HCT116 (cell line): ENCODE measurements at regions not wholly inside any gene's neighbourhood (a gene's known extent, or its start where the extent isn't known, plus 50 kb on each side); places are given as distances from the start of the nearest gene placed in this dataset.

ENCODE experiments used
- ATAC-seq: fragments of 200-7000 bp; cut with Tn5 transposase; 2 replicates; pipeline ENCODE4 v1.9.1; 2020; ENCODE audit warnings: mild to moderate bottlenecking, moderate library complexity
- BruUV-seq: library from RNA; stranded (reverse); fragments of 400-500 nt; replicated peaks from 2 replicates; lab custom pipeline; 2021; lab: Mats Ljungman, UMichigan
- CTCF ChIA-PET: fragments of 300-600 bp; sonication (Branson Sonifier 250); formaldehyde crosslinking; loops from one replicate; lab custom pipeline; 2021; ENCODE audit warnings: antibody characterized with exemption; lab: Charles Lee
- POLR2A ChIA-PET: fragments of 300-600, 350-600 bp; sonication (Branson Sonifier 250); formaldehyde crosslinking; loops from one replicate; lab custom pipeline; 2021; ENCODE audit warnings: antibody characterized with exemption; lab: Charles Lee
- RAD21 ChIA-PET, 2 experiments: fragments of 300-600 bp; sonication (Branson Sonifier 250); formaldehyde crosslinking; loops; one replicate each; lab custom pipeline; 2023; ENCODE audit warnings: low total read pairs in 2 of 2; ENCODE audit not compliant: uncharacterized antibody in 2 of 2, unreplicated experiment in 2 of 2, low non-redundant PET in 1 of 2; lab: Charles Lee
- DNase-seq: peaks from one replicate; pipeline ENCODE4 v3.0.0-alpha.2; 2010; ENCODE audit warnings: low read depth, low spot score
- H2AFZ ChIP-seq: fragments of 200-600 bp; shearing (Covaris generic), sonication (generic); 2 replicates; pipeline ENCODE4 v1.6.1; 2017; ENCODE audit warnings: low read depth, mixed run types, mixed read lengths, antibody characterized with exemption, low read length; ENCODE audit not compliant: poor library complexity, severe bottlenecking
- H3K27ac ChIP-seq: 2 replicates; pipeline ENCODE4 v1.5.1; 2012; ENCODE audit warnings: low read depth, low read length
- H3K27me3 ChIP-seq: fragments of 200-600 bp; sonication (generic); 2 replicates; pipeline ENCODE4 v1.6.1; 2016; ENCODE audit warnings: mixed run types, low read length, mixed read lengths; ENCODE audit not compliant: insufficient read depth
- H3K36me3 ChIP-seq, 2 experiments: fragments of 200-500 bp in 1 of 2; fragments of 200-600 bp in 1 of 2; sonication (Bioruptor generic) in 1 of 2; sonication (generic) in 1 of 2; 2 replicates each; pipeline versions ENCODE4 v1.5.1 to v1.6.1; 2014 to 2016; ENCODE audit warnings: low read length in 2 of 2, inconsistent platforms in 1 of 2, mixed read lengths in 1 of 2, mixed run types in 1 of 2; ENCODE audit not compliant: insufficient read depth in 2 of 2, control insufficient read depth in 1 of 2
- H3K4me1 ChIP-seq, 2 experiments: fragments of 200-600 bp in 1 of 2; sonication (generic) in 1 of 2; 2 replicates each; pipeline versions ENCODE4 v1.5.1 to v1.6.1; 2012 to 2017; ENCODE audit warnings: low read length in 2 of 2, inconsistent platforms in 1 of 2, mild to moderate bottlenecking in 1 of 2, mixed read lengths in 1 of 2, mixed run types in 1 of 2, moderate library complexity in 1 of 2; ENCODE audit not compliant: insufficient read depth in 2 of 2, control insufficient read depth in 1 of 2
- H3K4me2 ChIP-seq: fragments of 200-600 bp; sonication (generic); 2 replicates; pipeline ENCODE4 v1.6.1; 2017; ENCODE audit warnings: mixed run types, low read length, mixed read lengths
- H3K4me3 ChIP-seq, 2 experiments: fragments of 200-600 bp in 1 of 2; sonication (generic) in 1 of 2; replicated peaks in 1 of 2; 2 replicates each; pipeline ENCODE4 v1.5.1; 2011 to 2016; ENCODE audit warnings: low read length in 2 of 2, control low read depth in 1 of 2, low read depth in 1 of 2, mild to moderate bottlenecking in 1 of 2, mixed read lengths in 1 of 2, mixed run types in 1 of 2
- H3K79me2 ChIP-seq: fragments of 200-600 bp; sonication (generic); 2 replicates; pipeline ENCODE4 v1.6.1; 2017; ENCODE audit warnings: mild to moderate bottlenecking, mixed run types, low read length, moderate library complexity, mixed read lengths; ENCODE audit not compliant: insufficient read depth
- H3K9ac ChIP-seq: fragments of 200-600 bp; sonication (generic); 2 replicates; pipeline ENCODE4 v1.6.1; 2016; ENCODE audit warnings: low read length, mixed read lengths
- H3K9me2 ChIP-seq: fragments of 200-600 bp; sonication (generic), shearing (Covaris generic); 2 replicates; pipeline ENCODE4 v1.6.1; 2017; ENCODE audit warnings: mixed run types, mild to moderate bottlenecking, moderate library complexity; ENCODE audit not compliant: insufficient read depth
- H3K9me3 ChIP-seq, 2 experiments: fragments of 200-500 bp in 1 of 2; fragments of 200-600 bp in 1 of 2; sonication (Bioruptor generic) in 1 of 2; sonication (generic) in 1 of 2; 2 replicates each; pipeline ENCODE4 v1.6.1; 2014 to 2017; ENCODE audit warnings: low read length in 2 of 2, mixed read lengths in 2 of 2, inconsistent platforms in 1 of 2, low read depth in 1 of 2, mild to moderate bottlenecking in 1 of 2, mixed run types in 1 of 2, moderate library complexity in 1 of 2; ENCODE audit not compliant: control insufficient read depth in 1 of 2, insufficient read depth in 1 of 2
- H4K20me1 ChIP-seq: fragments of 200-600 bp; sonication (generic), shearing (Covaris generic); 2 replicates; pipeline ENCODE4 v1.6.1; 2017; ENCODE audit warnings: mixed run types, mild to moderate bottlenecking, moderate library complexity; ENCODE audit not compliant: insufficient read depth
- ATF3 ChIP-seq: IDR thresholded peaks from 2 replicates; pipeline ENCODE4 v1.6.1; 2012
- CBX3 ChIP-seq: IDR thresholded peaks from 2 replicates; pipeline ENCODE4 v1.6.1; 2012; ENCODE audit warnings: low read depth
- CEBPB ChIP-seq: IDR thresholded peaks from 2 replicates; pipeline ENCODE4 v1.6.1; 2012; ENCODE audit warnings: low read depth
- ELF1 ChIP-seq: IDR thresholded peaks from 2 replicates; pipeline ENCODE4 v1.6.1; 2012; ENCODE audit warnings: low read depth, borderline replicate concordance
- EZH2phosphoT487 ChIP-seq: fragments of 200-600 bp; IDR thresholded peaks from 2 replicates; pipeline ENCODE4 v1.6.1; 2018; ENCODE audit warnings: antibody characterized with exemption, borderline replicate concordance
- FOSL1 ChIP-seq: IDR thresholded peaks from 2 replicates; pipeline ENCODE4 v1.6.1; 2012; ENCODE audit warnings: low read depth
- POLR2A ChIP-seq: IDR thresholded peaks from 2 replicates; pipeline ENCODE4 v1.7.0; 2011; ENCODE audit warnings: borderline replicate concordance; ENCODE audit not compliant: insufficient read depth, insufficient read length; ENCODE audit errors: extremely low read depth
- RAD21 ChIP-seq: IDR thresholded peaks from 2 replicates; pipeline ENCODE4 v1.6.1; 2012; ENCODE audit warnings: low read depth, mild to moderate bottlenecking
- SIN3A ChIP-seq: IDR thresholded peaks from 2 replicates; pipeline ENCODE4 v1.6.1; 2012; ENCODE audit warnings: low read depth
- SP1 ChIP-seq: IDR thresholded peaks from 2 replicates; pipeline ENCODE4 v1.6.1; 2012; ENCODE audit warnings: low read depth
- TCF7L2 ChIP-seq: IDR thresholded peaks from 2 replicates; pipeline ENCODE4 v1.7.0; 2011; ENCODE audit warnings: borderline replicate concordance, inconsistent platforms; ENCODE audit not compliant: insufficient read depth, insufficient read length; ENCODE audit errors: extremely low read depth
- YY1 ChIP-seq: IDR thresholded peaks from 2 replicates; pipeline ENCODE4 v1.6.1; 2011; ENCODE audit warnings: low read length, low read depth, moderate library complexity, mild to moderate bottlenecking; ENCODE audit not compliant: insufficient replicate concordance; ENCODE audit errors: extremely low read depth
- ZBTB33 ChIP-seq: IDR thresholded peaks from 2 replicates; pipeline ENCODE4 v1.6.1; 2011; ENCODE audit warnings: mild to moderate bottlenecking, low read length, moderate library complexity; ENCODE audit not compliant: insufficient replicate concordance; ENCODE audit errors: extremely low read depth
- ZFX ChIP-seq: fragments of 450-650 bp; IDR thresholded peaks from 2 replicates; pipeline ENCODE4 v1.6.1; 2017
- intact Hi-C: fragments of 100-400 bp; cut with micrococcal nuclease; formaldehyde crosslinking; loops from 2 replicates; pipeline ENCODE4 v1.10.0; 2022
- TF ChIP-seq, protein P1 (sequence below): IDR thresholded peaks from 2 replicates; pipeline ENCODE4 v1.6.1; 2012
- TF ChIP-seq, protein P2 (sequence below), 3 experiments: fragments of 200-600 bp in 1 of 3; sonication (generic) in 1 of 3; IDR thresholded peaks in 2 of 3; conservative IDR thresholded peaks in 1 of 3; 2 replicates each; pipeline ENCODE4 v1.5.1; 2012 to 2017; ENCODE audit warnings: low read depth in 2 of 3, low read length in 2 of 3, antibody characterized with exemption in 1 of 3, borderline replicate concordance in 1 of 3, control low read depth in 1 of 3, mild to moderate bottlenecking in 1 of 3, mixed read lengths in 1 of 3, mixed run types in 1 of 3, moderate library complexity in 1 of 3; ENCODE audit not compliant: insufficient read depth in 1 of 3

DNA sequence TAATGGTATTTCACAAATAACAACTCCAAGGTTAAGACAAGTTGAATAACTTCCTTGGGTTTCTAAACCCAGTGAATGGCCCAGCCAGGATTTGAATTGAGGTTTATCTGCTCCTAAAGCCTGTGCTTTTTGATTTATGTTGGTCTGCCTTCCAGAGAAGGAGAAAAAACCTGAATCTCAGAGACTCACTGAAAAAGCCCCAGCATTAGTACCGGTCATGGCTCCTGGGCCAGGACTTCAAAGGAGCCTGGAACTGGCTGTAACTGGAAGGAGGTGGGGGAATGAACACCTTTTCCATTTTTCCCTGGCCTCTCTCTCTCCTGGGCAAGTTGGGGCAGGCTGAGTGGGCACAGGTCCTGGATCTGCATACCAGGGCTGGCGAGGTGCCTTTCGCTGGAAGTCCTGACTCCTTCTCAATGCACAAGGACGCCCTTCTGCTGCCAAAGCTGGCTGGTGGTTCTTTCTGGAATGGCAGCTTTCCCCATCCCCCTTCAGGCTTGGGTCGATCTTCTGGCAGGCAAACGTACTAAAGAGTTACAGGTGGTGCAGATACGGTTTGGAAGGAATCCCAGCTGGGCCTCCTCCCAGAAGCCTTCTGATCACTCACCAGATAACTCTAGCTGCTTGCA lies 268.2 kb downstream of the PTEN start:
- H4K20me1 ChIP-seq, result no peaks in the 10 kb centered on the region
- H3K4me2 ChIP-seq, result no peak overlapping the region
- no peaks in the 10 kb centered on the region for H3K36me3 ChIP-seq
- H3K27ac ChIP-seq, result no peak overlapping the region
- H2AFZ ChIP-seq, result no peak overlapping the region
- no peak overlapping the region for H3K9ac ChIP-seq
- TF ChIP-seq YY1 (no peak), TCF7L2 (peak; percentile 62)
- TF ChIP-seq, protein P1, sequence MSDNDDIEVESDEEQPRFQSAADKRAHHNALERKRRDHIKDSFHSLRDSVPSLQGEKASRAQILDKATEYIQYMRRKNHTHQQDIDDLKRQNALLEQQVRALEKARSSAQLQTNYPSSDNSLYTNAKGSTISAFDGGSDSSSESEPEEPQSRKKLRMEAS, result no peak
- TF ChIP-seq, all 23 proteins: peak for 1
- Histone ChIP-seq H3K9me2 (no peaks in the 10 kb centered on the region), H3K79me2 (no peaks in the 10 kb centered on the region), H3K4me1 (peaks cover 0 to 5% of the 10 kb centered on the region in 2 experiments; a peak in 1 of 4 replicates), H3K27me3 (no peaks in the 10 kb centered on the region), H3K4me3 (no peak overlapping the region), H3K9me3 (no peaks in the 10 kb centered on the region)
- CTCF ChIA-PET, result no interaction called here
- BruUV-seq, result no TSS peak
- RAD21 ChIA-PET, result no interaction called here
- intact Hi-C loops, result no loop called here
- POLR2A ChIA-PET, result no interaction called here
- ATAC-seq, result no peak
- no peak for DNase-seq

DNA sequence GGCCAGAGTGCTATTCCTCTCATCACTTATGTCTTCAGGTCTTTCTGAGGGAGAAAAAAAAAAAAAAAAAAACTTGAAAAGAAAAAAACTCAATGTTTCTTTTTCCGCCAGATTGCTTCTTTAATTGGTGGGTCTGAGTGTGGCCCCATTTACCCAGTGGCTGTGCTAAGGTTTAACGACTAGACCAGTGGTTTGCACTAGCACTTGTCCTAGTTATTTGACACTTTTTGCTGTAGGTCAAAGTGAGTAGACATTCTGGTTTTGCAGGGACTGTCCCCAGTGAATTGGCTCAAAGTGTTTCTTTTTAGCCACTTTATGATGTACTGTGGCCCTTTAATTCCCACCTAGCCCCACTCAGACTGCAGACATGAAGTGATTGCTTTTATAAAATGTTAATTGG lies 273.3 kb downstream of the PTEN start:
- ChIA-PET CTCF (no interaction called here), RAD21 (no interaction called here), POLR2A (no interaction called here)
- H4K20me1 ChIP-seq, result no peaks in the 10 kb centered on the region
- BruUV-seq, result no TSS peak
- H3K4me3 ChIP-seq, result no peak overlapping the region
- DNase-seq (no peak), ATAC-seq (no peak)
- no peak overlapping the region for H3K27ac ChIP-seq
- H3K9me3 ChIP-seq, result no peaks in the 10 kb centered on the region
- H2AFZ ChIP-seq, result no peak overlapping the region
- no peaks in the 10 kb centered on the region for H3K27me3 ChIP-seq
- no peak overlapping the region for H3K9ac ChIP-seq
- H3K4me2 ChIP-seq, result no peak overlapping the region
- intact Hi-C loops, result no loop called here
- no peaks in the 10 kb centered on the region for H3K79me2 ChIP-seq
- peaks cover 0 to 2% of the 10 kb centered on the region in 2 experiments; a peak in 1 of 4 replicates for H3K4me1 ChIP-seq
- H3K36me3 ChIP-seq, result no peaks in the 10 kb centered on the region
- H3K9me2 ChIP-seq, result no peaks in the 10 kb centered on the region
- TF ChIP-seq CBX3 (no peak), SP1 (no peak), ZBTB33 (no peak), SIN3A (no peak), ATF3 (no peak), YY1 (no peak), ZFX (no peak), CEBPB (no peak), ELF1 (no peak), POLR2A (no peak), EZH2phosphoT487 (no peak), FOSL1 (no peak), RAD21 (no peak), TCF7L2 (no peak)
- TF ChIP-seq, protein P1, result no peak
- TF ChIP-seq, protein P2, sequence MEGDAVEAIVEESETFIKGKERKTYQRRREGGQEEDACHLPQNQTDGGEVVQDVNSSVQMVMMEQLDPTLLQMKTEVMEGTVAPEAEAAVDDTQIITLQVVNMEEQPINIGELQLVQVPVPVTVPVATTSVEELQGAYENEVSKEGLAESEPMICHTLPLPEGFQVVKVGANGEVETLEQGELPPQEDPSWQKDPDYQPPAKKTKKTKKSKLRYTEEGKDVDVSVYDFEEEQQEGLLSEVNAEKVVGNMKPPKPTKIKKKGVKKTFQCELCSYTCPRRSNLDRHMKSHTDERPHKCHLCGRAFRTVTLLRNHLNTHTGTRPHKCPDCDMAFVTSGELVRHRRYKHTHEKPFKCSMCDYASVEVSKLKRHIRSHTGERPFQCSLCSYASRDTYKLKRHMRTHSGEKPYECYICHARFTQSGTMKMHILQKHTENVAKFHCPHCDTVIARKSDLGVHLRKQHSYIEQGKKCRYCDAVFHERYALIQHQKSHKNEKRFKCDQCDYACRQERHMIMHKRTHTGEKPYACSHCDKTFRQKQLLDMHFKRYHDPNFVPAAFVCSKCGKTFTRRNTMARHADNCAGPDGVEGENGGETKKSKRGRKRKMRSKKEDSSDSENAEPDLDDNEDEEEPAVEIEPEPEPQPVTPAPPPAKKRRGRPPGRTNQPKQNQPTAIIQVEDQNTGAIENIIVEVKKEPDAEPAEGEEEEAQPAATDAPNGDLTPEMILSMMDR (IDR thresholded peaks at IDR 0.05 in 2 of 3, conservative IDR thresholded peaks at IDR 0.05 in 1 of 3; ENCODE audit: borderline replicate concordance in 1 of 3, insufficient read depth in 1 of 3, low read depth in 2 of 3, low read length in 2 of 3), result no peak
